Peyer's patch (tissue), 4 donors: ENCODE measurements at regions not wholly inside any gene's neighbourhood (a gene's known extent, or its start where the extent isn't known, plus 50 kb on each side); places are given as distances from the start of the nearest gene placed in this dataset.

Source experiments
- POLR2A ChIP-seq, 2 donors: fragments of 450-650 bp; IDR thresholded peaks; one replicate each; pipeline ENCODE4 v1.5.1; 2017; ENCODE audit warnings: antibody characterized with exemption in 2 of 2, mild to moderate bottlenecking in 2 of 2, moderate library complexity in 2 of 2
- TF ChIP-seq, protein P1 (sequence below), 6 experiments: fragments of 450-650 bp in 4 of 6; fragments of 200-600 bp in 2 of 6; sonication (generic) in 1 of 6; IDR thresholded peaks; one replicate each; pipeline ENCODE4 v1.5.1; 2017 to 2019; ENCODE audit warnings: antibody characterized with exemption in 6 of 6, mild to moderate bottlenecking in 3 of 6, moderate library complexity in 1 of 6

DNA sequence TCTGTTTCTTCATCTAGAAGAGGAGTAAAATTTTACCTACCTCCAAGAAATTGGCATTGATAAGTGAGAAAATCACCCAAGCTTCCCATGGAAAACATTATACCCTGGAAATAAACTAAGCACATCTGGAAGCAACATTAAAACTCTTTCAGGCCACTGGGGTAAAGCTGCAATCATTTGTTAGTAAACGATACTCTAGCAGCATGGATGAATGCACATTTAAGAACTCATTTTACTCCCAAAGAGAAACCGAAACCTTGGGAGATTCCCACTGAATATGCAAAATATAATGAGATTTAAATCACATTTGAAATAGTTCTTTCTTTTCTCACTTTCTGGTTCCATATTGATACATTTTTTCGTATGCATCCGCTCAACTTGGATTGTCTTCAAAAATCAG, 467.5 kb downstream of the EFNA5 start:
- TF ChIP-seq POLR2A (IDR thresholded peaks at IDR 0.05) = no peak
- TF ChIP-seq, protein P1, sequence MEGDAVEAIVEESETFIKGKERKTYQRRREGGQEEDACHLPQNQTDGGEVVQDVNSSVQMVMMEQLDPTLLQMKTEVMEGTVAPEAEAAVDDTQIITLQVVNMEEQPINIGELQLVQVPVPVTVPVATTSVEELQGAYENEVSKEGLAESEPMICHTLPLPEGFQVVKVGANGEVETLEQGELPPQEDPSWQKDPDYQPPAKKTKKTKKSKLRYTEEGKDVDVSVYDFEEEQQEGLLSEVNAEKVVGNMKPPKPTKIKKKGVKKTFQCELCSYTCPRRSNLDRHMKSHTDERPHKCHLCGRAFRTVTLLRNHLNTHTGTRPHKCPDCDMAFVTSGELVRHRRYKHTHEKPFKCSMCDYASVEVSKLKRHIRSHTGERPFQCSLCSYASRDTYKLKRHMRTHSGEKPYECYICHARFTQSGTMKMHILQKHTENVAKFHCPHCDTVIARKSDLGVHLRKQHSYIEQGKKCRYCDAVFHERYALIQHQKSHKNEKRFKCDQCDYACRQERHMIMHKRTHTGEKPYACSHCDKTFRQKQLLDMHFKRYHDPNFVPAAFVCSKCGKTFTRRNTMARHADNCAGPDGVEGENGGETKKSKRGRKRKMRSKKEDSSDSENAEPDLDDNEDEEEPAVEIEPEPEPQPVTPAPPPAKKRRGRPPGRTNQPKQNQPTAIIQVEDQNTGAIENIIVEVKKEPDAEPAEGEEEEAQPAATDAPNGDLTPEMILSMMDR (IDR thresholded peaks at IDR 0.05) = no peak
